HepG2 (cell line): ENCODE measurements at regions not wholly inside any gene's neighbourhood (a gene's known extent, or its start where the extent isn't known, plus 50 kb on each side); places are given as distances from the start of the nearest gene placed in this dataset.
A peak's percentile ranks its signal among the peaks of the same experiment; 100 is the strongest.

Experiments used
- AGO1 ChIP-seq: fragments of 200-400 bp; formaldehyde crosslinking; IDR thresholded peaks from 2 replicates; pipeline ENCODE4 v1.6.1; 2017; ENCODE audit warnings: mild to moderate bottlenecking, low read depth, low read length, moderate library complexity; ENCODE audit not compliant: poor library complexity, severe bottlenecking
- FOXC1 ChIP-seq: sonication (generic); formaldehyde crosslinking; IDR thresholded peaks from 2 replicates; pipeline ENCODE4 v1.8.0; 2022; ENCODE audit warnings: mild to moderate bottlenecking, missing genetic modification reagents, borderline replicate concordance
- GATAD2A ChIP-seq: IDR thresholded peaks from 2 replicates; pipeline ENCODE4 v1.6.1; 2016
- HMGA1 ChIP-seq: sonication (generic); formaldehyde crosslinking; conservative IDR thresholded peaks from 2 replicates; pipeline ENCODE4 v1.4.0; 2020; ENCODE audit warnings: missing genetic modification reagents
- KDM1A ChIP-seq: IDR thresholded peaks from 2 replicates; pipeline ENCODE4 v1.6.1; 2016; ENCODE audit warnings: missing compliant biosample characterization
- RFX1 ChIP-seq: fragments of 450-650 bp; IDR thresholded peaks from 2 replicates; pipeline ENCODE4 v1.6.1; 2017
- ZMYM4 ChIP-seq: sonication (generic); formaldehyde crosslinking; IDR thresholded peaks from 2 replicates; pipeline ENCODE4 v1.8.1; 2023; ENCODE audit warnings: mild to moderate bottlenecking, missing genetic modification reagents
- ZNF136 ChIP-seq: sonication (generic); formaldehyde crosslinking; IDR thresholded peaks from 2 replicates; pipeline ENCODE4 v1.8.1; 2022; ENCODE audit warnings: low read depth, mild to moderate bottlenecking, moderate library complexity, missing genetic modification reagents
- ZNF143 ChIP-seq: sonication (generic); formaldehyde crosslinking; IDR thresholded peaks from 2 replicates; pipeline ENCODE4 v1.4.0; 2020; ENCODE audit warnings: missing genetic modification reagents
- ZNF225 ChIP-seq: sonication (generic); formaldehyde crosslinking; IDR thresholded peaks from 2 replicates; pipeline ENCODE4 v1.4.0; 2020; ENCODE audit warnings: mild to moderate bottlenecking, missing genetic modification reagents
- ZNF768 ChIP-seq: sonication (generic); formaldehyde crosslinking; IDR thresholded peaks from 2 replicates; pipeline ENCODE4 v1.4.0; 2020; ENCODE audit warnings: missing genetic modification reagents
- ZNF839 ChIP-seq: sonication (generic); formaldehyde crosslinking; IDR thresholded peaks from 2 replicates; pipeline ENCODE4 v1.4.0; 2020; ENCODE audit warnings: missing genetic modification reagents, mild to moderate bottlenecking, borderline replicate concordance
- TF ChIP-seq, protein P1 (sequence below): sonication (generic); formaldehyde crosslinking; IDR thresholded peaks from 2 replicates; pipeline ENCODE4 v1.5.0; 2020; ENCODE audit warnings: missing genetic modification reagents
- TF ChIP-seq, protein P2 (sequence below): sonication (generic); formaldehyde crosslinking; conservative IDR thresholded peaks from 2 replicates; pipeline ENCODE4 v1.4.0; 2020; ENCODE audit warnings: missing genetic modification reagents
- TF ChIP-seq, protein P3 (sequence below): sonication (generic); formaldehyde crosslinking; IDR thresholded peaks from 2 replicates; pipeline ENCODE4 v1.5.0; 2020; ENCODE audit warnings: mild to moderate bottlenecking, missing genetic modification reagents
- TF ChIP-seq, protein P4 (sequence below): sonication (generic); formaldehyde crosslinking; IDR thresholded peaks from 2 replicates; pipeline ENCODE4 v1.8.1; 2023; ENCODE audit warnings: mild to moderate bottlenecking, inconsistent platforms, moderate library complexity, missing genetic modification reagents, borderline replicate concordance
- TF ChIP-seq, protein P5 (sequence below): sonication (generic); formaldehyde crosslinking; IDR thresholded peaks from 2 replicates; pipeline ENCODE4 v1.5.1; 2020; ENCODE audit warnings: mild to moderate bottlenecking, moderate library complexity, missing genetic modification reagents
- TF ChIP-seq, protein P6 (sequence below): sonication (generic); formaldehyde crosslinking; IDR thresholded peaks from 2 replicates; pipeline ENCODE4 v1.4.0; 2020; ENCODE audit warnings: low read depth, mild to moderate bottlenecking, missing genetic modification reagents

DNA sequence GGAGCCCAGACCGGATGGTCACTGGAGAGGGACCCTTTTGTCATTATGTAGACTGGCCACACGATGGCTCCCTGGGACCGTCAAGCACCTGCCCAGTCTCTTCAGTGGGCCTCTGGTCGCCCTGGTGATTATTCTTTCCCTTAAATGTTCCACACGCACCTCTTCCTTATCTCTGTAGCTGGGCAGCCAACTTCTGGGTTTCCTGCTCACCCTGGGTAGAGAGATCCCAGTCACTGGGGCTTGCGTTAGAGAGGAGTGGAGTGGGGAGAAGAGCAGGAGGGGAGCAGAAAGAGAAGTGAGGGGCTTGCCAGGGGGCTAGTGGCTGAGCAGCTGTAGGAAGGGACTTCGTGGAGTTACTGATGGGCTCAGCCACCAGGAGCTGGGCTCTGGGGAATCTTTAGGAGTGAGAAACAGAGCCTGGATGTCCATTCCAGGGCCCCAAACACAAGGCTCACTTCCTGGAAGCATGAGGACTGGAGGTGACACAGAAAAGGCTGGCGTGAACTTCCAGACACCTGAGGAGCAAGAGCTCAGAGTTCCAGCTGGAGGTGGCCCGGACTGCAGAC, 150.1 kb downstream of the DHX35 start (continued):
- TF ChIP-seq KDM1A: no peak
- peak; percentile 88 for TF ChIP-seq ZNF225 (CRISPR knock-in tag)
- TF ChIP-seq ZNF136: no peak
- TF ChIP-seq ZNF768 (CRISPR knock-in tag): 0 out of 2 replicates have a peak, but pooled peaks have one; percentile 15
- TF ChIP-seq, protein P1, sequence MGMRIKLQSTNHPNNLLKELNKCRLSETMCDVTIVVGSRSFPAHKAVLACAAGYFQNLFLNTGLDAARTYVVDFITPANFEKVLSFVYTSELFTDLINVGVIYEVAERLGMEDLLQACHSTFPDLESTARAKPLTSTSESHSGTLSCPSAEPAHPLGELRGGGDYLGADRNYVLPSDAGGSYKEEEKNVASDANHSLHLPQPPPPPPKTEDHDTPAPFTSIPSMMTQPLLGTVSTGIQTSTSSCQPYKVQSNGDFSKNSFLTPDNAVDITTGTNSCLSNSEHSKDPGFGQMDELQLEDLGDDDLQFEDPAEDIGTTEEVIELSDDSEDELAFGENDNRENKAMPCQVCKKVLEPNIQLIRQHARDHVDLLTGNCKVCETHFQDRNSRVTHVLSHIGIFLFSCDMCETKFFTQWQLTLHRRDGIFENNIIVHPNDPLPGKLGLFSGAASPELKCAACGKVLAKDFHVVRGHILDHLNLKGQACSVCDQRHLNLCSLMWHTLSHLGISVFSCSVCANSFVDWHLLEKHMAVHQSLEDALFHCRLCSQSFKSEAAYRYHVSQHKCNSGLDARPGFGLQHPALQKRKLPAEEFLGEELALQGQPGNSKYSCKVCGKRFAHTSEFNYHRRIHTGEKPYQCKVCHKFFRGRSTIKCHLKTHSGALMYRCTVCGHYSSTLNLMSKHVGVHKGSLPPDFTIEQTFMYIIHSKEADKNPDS (CRISPR knock-in tag): no peak
- TF ChIP-seq, protein P2, sequence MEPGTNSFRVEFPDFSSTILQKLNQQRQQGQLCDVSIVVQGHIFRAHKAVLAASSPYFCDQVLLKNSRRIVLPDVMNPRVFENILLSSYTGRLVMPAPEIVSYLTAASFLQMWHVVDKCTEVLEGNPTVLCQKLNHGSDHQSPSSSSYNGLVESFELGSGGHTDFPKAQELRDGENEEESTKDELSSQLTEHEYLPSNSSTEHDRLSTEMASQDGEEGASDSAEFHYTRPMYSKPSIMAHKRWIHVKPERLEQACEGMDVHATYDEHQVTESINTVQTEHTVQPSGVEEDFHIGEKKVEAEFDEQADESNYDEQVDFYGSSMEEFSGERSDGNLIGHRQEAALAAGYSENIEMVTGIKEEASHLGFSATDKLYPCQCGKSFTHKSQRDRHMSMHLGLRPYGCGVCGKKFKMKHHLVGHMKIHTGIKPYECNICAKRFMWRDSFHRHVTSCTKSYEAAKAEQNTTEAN (CRISPR knock-in tag): no peak
- TF ChIP-seq, protein P3, sequence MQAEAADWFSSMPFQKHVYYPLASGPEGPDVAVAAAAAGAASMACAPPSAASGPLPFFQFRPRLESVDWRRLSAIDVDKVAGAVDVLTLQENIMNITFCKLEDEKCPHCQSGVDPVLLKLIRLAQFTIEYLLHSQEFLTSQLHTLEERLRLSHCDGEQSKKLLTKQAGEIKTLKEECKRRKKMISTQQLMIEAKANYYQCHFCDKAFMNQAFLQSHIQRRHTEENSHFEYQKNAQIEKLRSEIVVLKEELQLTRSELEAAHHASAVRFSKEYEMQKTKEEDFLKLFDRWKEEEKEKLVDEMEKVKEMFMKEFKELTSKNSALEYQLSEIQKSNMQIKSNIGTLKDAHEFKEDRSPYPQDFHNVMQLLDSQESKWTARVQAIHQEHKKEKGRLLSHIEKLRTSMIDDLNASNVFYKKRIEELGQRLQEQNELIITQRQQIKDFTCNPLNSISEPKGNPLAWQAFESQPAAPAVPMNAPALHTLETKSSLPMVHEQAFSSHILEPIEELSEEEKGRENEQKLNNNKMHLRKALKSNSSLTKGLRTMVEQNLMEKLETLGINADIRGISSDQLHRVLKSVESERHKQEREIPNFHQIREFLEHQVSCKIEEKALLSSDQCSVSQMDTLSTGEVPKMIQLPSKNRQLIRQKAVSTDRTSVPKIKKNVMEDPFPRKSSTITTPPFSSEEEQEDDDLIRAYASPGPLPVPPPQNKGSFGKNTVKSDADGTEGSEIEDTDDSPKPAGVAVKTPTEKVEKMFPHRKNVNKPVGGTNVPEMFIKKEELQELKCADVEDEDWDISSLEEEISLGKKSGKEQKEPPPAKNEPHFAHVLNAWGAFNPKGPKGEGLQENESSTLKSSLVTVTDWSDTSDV (CRISPR knock-in tag): no peak
- TF ChIP-seq ZNF143: no peak
- TF ChIP-seq GATAD2A (CRISPR knock-in tag): 0 out of 2 replicates have a peak, but pooled peaks have one; percentile 31
- TF ChIP-seq RFX1: no peak
- TF ChIP-seq, protein P4, sequence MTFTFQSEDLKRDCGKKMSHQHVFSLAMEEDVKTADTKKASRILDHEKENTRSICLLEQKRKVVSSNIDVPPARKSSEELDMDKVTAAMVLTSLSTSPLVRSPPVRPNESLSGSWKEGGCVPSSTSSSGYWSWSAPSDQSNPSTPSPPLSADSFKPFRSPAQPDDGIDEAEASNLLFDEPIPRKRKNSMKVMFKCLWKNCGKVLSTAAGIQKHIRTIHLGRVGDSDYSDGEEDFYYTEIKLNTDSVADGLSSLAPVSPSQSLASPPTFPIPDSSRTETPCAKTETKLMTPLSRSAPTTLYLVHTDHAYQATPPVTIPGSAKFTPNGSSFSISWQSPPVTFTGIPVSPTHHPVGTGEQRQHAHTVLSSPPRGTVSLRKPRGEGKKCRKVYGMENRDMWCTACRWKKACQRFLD (CRISPR knock-in tag): peak; percentile 40; the same call in 1 of the 2 replicates
- no peak for TF ChIP-seq AGO1
- peak; percentile 25; the same call in 1 of the 2 replicates for TF ChIP-seq ZMYM4 (CRISPR knock-in tag)
- TF ChIP-seq ZNF839 (CRISPR knock-in tag): peak; percentile 72; the same call in 1 of the 2 replicates
- peak; percentile 84; the same call in 1 of the 2 replicates for TF ChIP-seq FOXC1 (CRISPR knock-in tag)
- TF ChIP-seq, protein P5, sequence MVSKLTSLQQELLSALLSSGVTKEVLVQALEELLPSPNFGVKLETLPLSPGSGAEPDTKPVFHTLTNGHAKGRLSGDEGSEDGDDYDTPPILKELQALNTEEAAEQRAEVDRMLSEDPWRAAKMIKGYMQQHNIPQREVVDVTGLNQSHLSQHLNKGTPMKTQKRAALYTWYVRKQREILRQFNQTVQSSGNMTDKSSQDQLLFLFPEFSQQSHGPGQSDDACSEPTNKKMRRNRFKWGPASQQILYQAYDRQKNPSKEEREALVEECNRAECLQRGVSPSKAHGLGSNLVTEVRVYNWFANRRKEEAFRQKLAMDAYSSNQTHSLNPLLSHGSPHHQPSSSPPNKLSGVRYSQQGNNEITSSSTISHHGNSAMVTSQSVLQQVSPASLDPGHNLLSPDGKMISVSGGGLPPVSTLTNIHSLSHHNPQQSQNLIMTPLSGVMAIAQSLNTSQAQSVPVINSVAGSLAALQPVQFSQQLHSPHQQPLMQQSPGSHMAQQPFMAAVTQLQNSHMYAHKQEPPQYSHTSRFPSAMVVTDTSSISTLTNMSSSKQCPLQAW (CRISPR knock-in tag): no peak
- TF ChIP-seq HMGA1 (CRISPR knock-in tag): no peak
- TF ChIP-seq, protein P6, sequence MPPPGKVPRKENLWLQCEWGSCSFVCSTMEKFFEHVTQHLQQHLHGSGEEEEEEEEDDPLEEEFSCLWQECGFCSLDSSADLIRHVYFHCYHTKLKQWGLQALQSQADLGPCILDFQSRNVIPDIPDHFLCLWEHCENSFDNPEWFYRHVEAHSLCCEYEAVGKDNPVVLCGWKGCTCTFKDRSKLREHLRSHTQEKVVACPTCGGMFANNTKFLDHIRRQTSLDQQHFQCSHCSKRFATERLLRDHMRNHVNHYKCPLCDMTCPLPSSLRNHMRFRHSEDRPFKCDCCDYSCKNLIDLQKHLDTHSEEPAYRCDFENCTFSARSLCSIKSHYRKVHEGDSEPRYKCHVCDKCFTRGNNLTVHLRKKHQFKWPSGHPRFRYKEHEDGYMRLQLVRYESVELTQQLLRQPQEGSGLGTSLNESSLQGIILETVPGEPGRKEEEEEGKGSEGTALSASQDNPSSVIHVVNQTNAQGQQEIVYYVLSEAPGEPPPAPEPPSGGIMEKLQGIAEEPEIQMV (CRISPR knock-in tag): 0 out of 2 replicates have a peak, but pooled peaks have one; percentile 38
